ENCODE measurements at regions not wholly inside any gene's neighbourhood (a gene's known extent, or its start where the extent isn't known, plus 50 kb on each side); places are given as distances from the start of the nearest gene placed in this dataset.
"Not testable (repeated sequence)": the region's sequence is repeated elsewhere in the genome, so short reads cannot be mapped to it uniquely, and the experiment has no call there.

DNA sequence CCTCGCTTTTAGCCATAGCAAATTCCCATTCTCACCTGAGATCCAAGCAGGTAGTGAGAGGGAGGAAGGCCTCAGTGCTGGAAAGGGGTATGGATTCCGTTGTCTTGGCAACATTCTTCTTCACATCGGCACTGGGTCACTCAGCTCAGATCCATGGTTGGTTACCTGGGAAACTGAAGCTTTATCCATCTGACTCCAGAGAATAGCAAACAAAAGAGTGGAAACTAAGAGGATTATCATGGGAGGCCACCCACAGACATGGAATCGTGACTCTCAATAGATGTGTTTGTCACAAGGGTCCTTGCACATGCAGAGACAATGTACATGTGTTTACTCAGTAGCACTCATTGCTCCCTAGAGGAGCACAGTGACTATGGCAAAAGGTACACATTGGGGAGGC is 81.0 kb downstream of the MAGED4 start:
- no peak overlapping the region for H3K4me3 ChIP-seq
- WGBS: 66% methylated on average over 4 of the region's 4 CpGs
- intact Hi-C loops (cut with DNase I): no loop called here
- no peaks in the 10 kb centered on the region for H3K9me3 ChIP-seq
- no peak for DNase-seq (ENCODE audit: extremely low spot score)
- H3K27ac ChIP-seq (replicated peaks in 1 of 4): no peak overlapping the region
- H3K27me3 ChIP-seq: no peaks in the 10 kb centered on the region
- peaks cover 5 to 14% (median 9%) of the 10 kb centered on the region in 4 donors for H3K4me1 ChIP-seq
- H3K36me3 ChIP-seq: no peaks in the 10 kb centered on the region
- TF ChIP-seq POLR2A (IDR thresholded peaks at IDR 0.05; ENCODE audit: low read depth) (no peak), POLR2AphosphoS5 (IDR thresholded peaks at IDR 0.05) (no peak), EP300 (IDR thresholded peaks at IDR 0.05) (no peak)
- TF ChIP-seq, protein P1, sequence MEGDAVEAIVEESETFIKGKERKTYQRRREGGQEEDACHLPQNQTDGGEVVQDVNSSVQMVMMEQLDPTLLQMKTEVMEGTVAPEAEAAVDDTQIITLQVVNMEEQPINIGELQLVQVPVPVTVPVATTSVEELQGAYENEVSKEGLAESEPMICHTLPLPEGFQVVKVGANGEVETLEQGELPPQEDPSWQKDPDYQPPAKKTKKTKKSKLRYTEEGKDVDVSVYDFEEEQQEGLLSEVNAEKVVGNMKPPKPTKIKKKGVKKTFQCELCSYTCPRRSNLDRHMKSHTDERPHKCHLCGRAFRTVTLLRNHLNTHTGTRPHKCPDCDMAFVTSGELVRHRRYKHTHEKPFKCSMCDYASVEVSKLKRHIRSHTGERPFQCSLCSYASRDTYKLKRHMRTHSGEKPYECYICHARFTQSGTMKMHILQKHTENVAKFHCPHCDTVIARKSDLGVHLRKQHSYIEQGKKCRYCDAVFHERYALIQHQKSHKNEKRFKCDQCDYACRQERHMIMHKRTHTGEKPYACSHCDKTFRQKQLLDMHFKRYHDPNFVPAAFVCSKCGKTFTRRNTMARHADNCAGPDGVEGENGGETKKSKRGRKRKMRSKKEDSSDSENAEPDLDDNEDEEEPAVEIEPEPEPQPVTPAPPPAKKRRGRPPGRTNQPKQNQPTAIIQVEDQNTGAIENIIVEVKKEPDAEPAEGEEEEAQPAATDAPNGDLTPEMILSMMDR (IDR thresholded peaks at IDR 0.05): no peak

DNA sequence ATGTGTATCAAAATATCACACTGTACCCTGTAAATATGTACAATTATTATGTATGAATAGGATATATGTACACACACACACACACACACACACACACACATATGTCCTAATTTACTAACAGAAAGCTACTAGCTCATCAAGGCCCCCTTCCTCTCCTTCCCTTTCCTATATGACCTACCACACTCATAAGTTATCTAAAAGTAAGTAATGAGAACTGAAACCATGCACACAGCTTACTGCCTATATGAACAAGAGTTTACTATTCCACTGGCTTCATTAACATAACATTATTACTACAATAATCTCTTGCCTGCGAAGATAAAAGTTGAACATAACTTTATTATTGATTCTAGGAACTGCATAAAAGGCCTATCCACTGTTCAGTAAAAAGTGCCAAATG is 83.8 kb downstream of the MAGED4 start:
- H3K4me3 ChIP-seq; intact Hi-C loops (cut with DNase I); H3K36me3 ChIP-seq; H3K27me3 ChIP-seq; DNase-seq (ENCODE audit: extremely low spot score); H3K4me1 ChIP-seq; H3K27ac ChIP-seq (replicated peaks in 1 of 4); H3K9me3 ChIP-seq: not testable (repeated sequence)
- 73% methylated on average over 1 of the region's 1 CpG for WGBS

DNA sequence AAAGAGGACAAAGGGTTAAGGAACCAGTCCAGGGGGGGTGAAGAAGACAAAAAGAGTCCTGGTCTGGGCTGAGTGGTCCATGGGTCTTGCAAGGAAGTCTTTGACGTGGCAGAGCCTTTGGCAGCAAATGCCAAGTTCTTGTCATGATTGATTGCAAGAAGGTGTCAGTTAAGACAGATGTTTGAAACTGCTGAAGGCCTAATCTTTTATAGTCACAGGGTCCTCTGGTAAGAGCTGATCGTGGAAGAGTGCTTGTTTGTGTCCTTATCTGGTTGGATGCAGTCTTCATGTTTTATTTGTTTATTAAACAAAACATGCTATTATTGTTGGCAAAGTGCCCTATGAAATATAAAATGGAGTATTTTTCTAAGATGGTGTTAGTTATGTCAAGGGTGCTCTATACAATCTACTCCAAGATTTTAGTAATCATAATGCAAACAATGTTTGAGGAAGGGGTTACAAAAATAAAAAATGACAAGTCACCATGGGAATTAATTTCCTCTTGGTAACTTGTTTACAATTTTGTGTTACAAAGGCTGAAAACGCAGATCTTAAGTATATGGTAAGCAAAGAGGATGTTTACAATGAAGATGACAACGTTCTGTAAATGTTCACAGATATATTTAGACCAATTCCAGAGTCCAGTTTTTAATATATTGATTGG is 85.9 kb downstream of the MAGED4 start:
- Histone ChIP-seq H3K4me1 (no peaks in the 10 kb centered on the region), H3K27ac (replicated peaks in 1 of 4) (no peak overlapping the region), H3K4me3 (no peak overlapping the region), H3K36me3 (no peaks in the 10 kb centered on the region), H3K9me3 (no peaks in the 10 kb centered on the region), H3K27me3 (peaks cover 0 to 6% (median 0%) of the 10 kb centered on the region in 4 donors)
- no peak for TF ChIP-seq EP300 (IDR thresholded peaks at IDR 0.05)
- TF ChIP-seq, protein P1 (IDR thresholded peaks at IDR 0.05): no peak
- no peak for TF ChIP-seq POLR2A (IDR thresholded peaks at IDR 0.05; ENCODE audit: low read depth)
- no peak for TF ChIP-seq POLR2AphosphoS5 (IDR thresholded peaks at IDR 0.05)
- intact Hi-C loops (cut with DNase I): no loop called here
- WGBS: 26% methylated on average over 4 of the region's 4 CpGs
- no peak for DNase-seq (ENCODE audit: extremely low spot score)

GRCh38 chrX:52271206-52271605 is 86.5 kb downstream of the MAGED4 start:
- no peak for DNase-seq (ENCODE audit: extremely low spot score)
- peaks cover 0 to 6% (median 0%) of the 10 kb centered on the region in 4 donors for H3K27me3 ChIP-seq

GRCh38 chrX:52277666-52278065 is 91.2 kb upstream of the XAGE2 start:
- H3K4me3 ChIP-seq: no peak overlapping the region
- H3K27me3 ChIP-seq: peaks cover 0 to 2% (median 0%) of the 10 kb centered on the region in 4 donors
- no peak for TF ChIP-seq POLR2AphosphoS5 (IDR thresholded peaks at IDR 0.05)
- no peak for TF ChIP-seq POLR2A (IDR thresholded peaks at IDR 0.05; ENCODE audit: low read depth)
- no peak for TF ChIP-seq EP300 (IDR thresholded peaks at IDR 0.05)
- TF ChIP-seq, protein P1 (IDR thresholded peaks at IDR 0.05): no peak
- intact Hi-C loops (cut with DNase I): no loop called here
- H3K4me1 ChIP-seq: no peaks in the 10 kb centered on the region
- no peaks in the 10 kb centered on the region for H3K9me3 ChIP-seq
- no peak overlapping the region for H3K27ac ChIP-seq (replicated peaks in 1 of 4)
- no peaks in the 10 kb centered on the region for H3K36me3 ChIP-seq
- no peak for DNase-seq (ENCODE audit: extremely low spot score)
- 59% methylated on average over 8 of the region's 8 CpGs for WGBS

More at GRCh38 chrX:52271206-52271605, 86.5 kb downstream of the MAGED4 start:
- Histone ChIP-seq H3K4me1 (no peaks in the 10 kb centered on the region), H3K27ac (replicated peaks in 1 of 4) (no peak overlapping the region), H3K4me3 (no peak overlapping the region), H3K36me3 (no peaks in the 10 kb centered on the region), H3K9me3 (no peaks in the 10 kb centered on the region)
- WGBS: 54% methylated on average over 2 of the region's 2 CpGs
- intact Hi-C loops (cut with DNase I): no loop called here
- TF ChIP-seq EP300 (IDR thresholded peaks at IDR 0.05) (no peak), POLR2A (IDR thresholded peaks at IDR 0.05; ENCODE audit: low read depth) (no peak), POLR2AphosphoS5 (IDR thresholded peaks at IDR 0.05) (no peak)

DNA sequence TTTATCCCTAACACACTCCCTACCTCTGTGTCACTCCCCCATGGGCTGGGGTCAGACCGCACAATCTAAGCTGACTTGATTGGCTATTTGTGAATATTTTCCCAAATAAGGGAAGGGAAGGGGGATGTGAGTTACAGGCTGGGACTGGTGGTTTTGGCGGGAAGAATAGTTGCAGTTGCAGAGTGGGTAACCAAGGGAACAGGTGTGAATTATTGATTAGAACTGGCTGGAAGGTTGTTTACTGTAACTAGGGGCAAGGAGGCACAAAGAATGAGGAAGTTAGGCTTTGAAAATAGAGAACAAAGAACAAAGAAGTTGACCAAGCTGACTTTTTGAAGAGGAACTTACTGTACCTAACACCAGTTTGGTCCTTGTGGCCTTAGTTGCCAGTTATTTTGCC is 88.0 kb upstream of the XAGE2 start:
- Histone ChIP-seq H3K4me1 (no peaks in the 10 kb centered on the region), H3K4me3 (no peak overlapping the region), H3K9me3 (no peaks in the 10 kb centered on the region), H3K36me3 (no peaks in the 10 kb centered on the region), H3K27me3 (peaks cover 0 to 9% (median 0%) of the 10 kb centered on the region in 4 donors), H3K27ac (replicated peaks in 1 of 4) (no peak overlapping the region)
- intact Hi-C loops (cut with DNase I): no loop called here
- TF ChIP-seq, protein P1 (IDR thresholded peaks at IDR 0.05): no peak
- TF ChIP-seq POLR2AphosphoS5 (IDR thresholded peaks at IDR 0.05) (no peak), EP300 (IDR thresholded peaks at IDR 0.05) (no peak), POLR2A (IDR thresholded peaks at IDR 0.05; ENCODE audit: low read depth) (no peak)
- 75% methylated on average over 2 of the region's 2 CpGs for WGBS
- DNase-seq (ENCODE audit: extremely low spot score): no peak
